Progenitor cell of endocrine pancreas (in vitro differentiated cells): ENCODE measurements at regions not wholly inside any gene's neighbourhood (a gene's known extent, or its start where the extent isn't known, plus 50 kb on each side); places are given as distances from the start of the nearest gene placed in this dataset.

Experiments
- DNase-seq: peaks from one replicate; pipeline ENCODE4 v3.0.0; 2021; ENCODE audit warnings: low spot score; ENCODE audit not compliant: unreplicated experiment
- H3K27ac Mint-ChIP-seq: 2 replicates; pipeline ENCODE4 v1.8.0; 2021; ENCODE audit warnings: mild to moderate bottlenecking, moderate library complexity, mixed read lengths
- H3K27me3 Mint-ChIP-seq: 2 replicates; pipeline ENCODE4 v1.8.0; 2021; ENCODE audit warnings: mixed read lengths
- H3K36me3 Mint-ChIP-seq: 2 replicates; pipeline ENCODE4 v1.8.0; 2022; ENCODE audit warnings: mixed read lengths; ENCODE audit not compliant: insufficient read depth
- H3K4me1 Mint-ChIP-seq: 2 replicates; pipeline ENCODE4 v1.8.0; 2021; ENCODE audit warnings: low read depth, mixed read lengths
- H3K4me3 Mint-ChIP-seq: 2 replicates; pipeline ENCODE4 v1.8.0; 2021; ENCODE audit warnings: low read depth, mild to moderate bottlenecking, moderate library complexity, mixed read lengths
- H3K9me3 Mint-ChIP-seq: 2 replicates; pipeline ENCODE4 v1.8.0; 2021; ENCODE audit warnings: low read depth, mixed read lengths
- CTCF ChIP-seq: fragments of 200-600 bp; sonication (generic); IDR thresholded peaks from one replicate; pipeline ENCODE4 v1.5.0; 2021; ENCODE audit warnings: antibody characterized with exemption, mild to moderate bottlenecking; ENCODE audit not compliant: unreplicated experiment

- Mint-ChIP-seq H3K9me3 (peaks cover 4% of the 10 kb centered on the region), H3K36me3 (no peaks in the 10 kb centered on the region), H3K27ac (no peak overlapping the region), H3K4me1 (no peaks in the 10 kb centered on the region), H3K27me3 (no peaks in the 10 kb centered on the region), H3K4me3 (no peak overlapping the region)
- no peak for DNase-seq
- TF ChIP-seq CTCF, result no peak
These were observed 308.7 kb upstream of the FAM241A start for GRCh38 chr4:111836601-111837000.

- DNase-seq, result no peak
- Mint-ChIP-seq H3K36me3 (no peaks in the 10 kb centered on the region), H3K27ac (no peak overlapping the region), H3K4me1 (no peaks in the 10 kb centered on the region), H3K9me3 (peaks cover 4% of the 10 kb centered on the region), H3K4me3 (no peak overlapping the region), H3K27me3 (no peaks in the 10 kb centered on the region)
- TF ChIP-seq CTCF, result no peak
These were observed 307.5 kb upstream of the FAM241A start for GRCh38 chr4:111837761-111838160.

- Mint-ChIP-seq H3K27me3 (no peaks in the 10 kb centered on the region), H3K27ac (no peak overlapping the region), H3K4me3 (no peak overlapping the region), H3K9me3 (peaks cover 4% of the 10 kb centered on the region), H3K4me1 (no peaks in the 10 kb centered on the region), H3K36me3 (no peaks in the 10 kb centered on the region)
- TF ChIP-seq CTCF, result no peak
- no peak for DNase-seq
These were observed 306.8 kb upstream of the FAM241A start for GRCh38 chr4:111838406-111838930.

GRCh38 chr4:111839141-111839540, 306.1 kb upstream of the FAM241A start:
- no peaks in the 10 kb centered on the region for H3K4me1 Mint-ChIP-seq
- DNase-seq, result no peak
- no peak overlapping the region for H3K27ac Mint-ChIP-seq
- H3K9me3 Mint-ChIP-seq, result peaks cover 2% of the 10 kb centered on the region
- no peak overlapping the region for H3K4me3 Mint-ChIP-seq
- no peaks in the 10 kb centered on the region for H3K27me3 Mint-ChIP-seq
- no peak for TF ChIP-seq CTCF
- no peaks in the 10 kb centered on the region for H3K36me3 Mint-ChIP-seq

DNA sequence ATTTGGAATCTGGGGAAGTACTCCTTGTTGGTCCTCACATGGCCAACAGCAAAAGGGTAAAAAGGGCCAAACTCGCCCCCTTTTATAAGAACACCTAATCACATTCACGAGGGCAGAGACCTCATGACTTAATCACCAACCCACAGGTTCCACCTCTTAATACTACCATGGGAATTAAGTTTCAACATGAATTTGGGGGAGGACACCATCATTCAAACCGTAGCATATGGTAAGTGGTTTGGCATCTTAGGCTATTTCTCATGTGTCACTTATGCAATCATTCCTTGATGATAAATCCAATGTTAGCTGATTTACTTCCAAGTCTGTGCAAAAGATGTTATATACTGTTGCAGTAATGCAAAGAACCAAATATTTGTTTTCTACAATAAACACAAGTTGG, 302.9 kb upstream of the FAM241A start:
- no peaks in the 10 kb centered on the region for H3K36me3 Mint-ChIP-seq
- H3K27me3 Mint-ChIP-seq, result no peaks in the 10 kb centered on the region
- H3K4me3 Mint-ChIP-seq, result no peak overlapping the region
- H3K9me3 Mint-ChIP-seq, result peaks cover 6% of the 10 kb centered on the region
- H3K4me1 Mint-ChIP-seq, result no peaks in the 10 kb centered on the region
- no peak for DNase-seq
- no peak for TF ChIP-seq CTCF
- H3K27ac Mint-ChIP-seq, result no peak overlapping the region
